ENCODE measurements at regions not wholly inside any gene's neighbourhood (a gene's known extent, or its start where the extent isn't known, plus 50 kb on each side); places are given as distances from the start of the nearest gene placed in this dataset.
"Not testable (repeated sequence)": the region's sequence is repeated elsewhere in the genome, so short reads cannot be mapped to it uniquely, and the experiment has no call there.

- not testable (repeated sequence) for TF ChIP-seq CTCF, POLR2A (IDR thresholded peaks at IDR 0.05)
These were observed 120.1 kb downstream of the OR4M2 start for GRCh38 chr15:22200417-22200816.

Measured in right lobe of liver (tissue), 4 donors.